Ascending aorta (tissue), 2 donors: ENCODE measurements at regions not wholly inside any gene's neighbourhood (a gene's known extent, or its start where the extent isn't known, plus 50 kb on each side); places are given as distances from the start of the nearest gene placed in this dataset.

Experiments used
- DNase-seq, 2 donors: peaks; one replicate each; pipeline ENCODE4 v3.0.0-alpha.2; 2019; ENCODE audit warnings: low spot score in 2 of 2
- H3K27ac ChIP-seq, 2 donors: fragments of 200-600 bp; sonication (generic); one replicate each; pipeline ENCODE4 v1.5.1; 2016 to 2017; ENCODE audit warnings: mild to moderate bottlenecking in 1 of 2
- H3K27me3 ChIP-seq: fragments of 200-600 bp; sonication (generic); one replicate; pipeline ENCODE4 v1.5.1; 2017
- H3K36me3 ChIP-seq, 2 donors: fragments of 200-600 bp; sonication (generic); one replicate each; pipeline ENCODE4 v1.5.1; 2016
- H3K4me1 ChIP-seq, 2 donors: fragments of 200-600 bp; sonication (generic); one replicate each; pipeline ENCODE4 v1.5.1; 2016 to 2017; ENCODE audit warnings: mild to moderate bottlenecking in 1 of 2
- H3K4me3 ChIP-seq, 2 donors: fragments of 200-600 bp; sonication (generic); one replicate each; pipeline ENCODE4 v1.5.1; 2016 to 2017; ENCODE audit warnings: mild to moderate bottlenecking in 1 of 2
- H3K9me3 ChIP-seq, 2 donors: fragments of 200-600 bp; sonication (generic); one replicate each; pipeline ENCODE4 v1.5.1; 2016
- intact Hi-C: fragments of 100-400 bp; cut with DNase I; formaldehyde crosslinking; loops from one replicate; pipeline ENCODE4 v1.15.1; 2023
- TF ChIP-seq, protein P1 (sequence below), 3 experiments: fragments of 200-600 bp in 2 of 3; fragments of 450-650 bp in 1 of 3; sonication (generic) in 2 of 3; IDR thresholded peaks; one replicate each; pipeline ENCODE4 v1.5.1; 2016 to 2019; ENCODE audit warnings: antibody characterized with exemption in 3 of 3, mild to moderate bottlenecking in 1 of 3, moderate library complexity in 1 of 3

DNA sequence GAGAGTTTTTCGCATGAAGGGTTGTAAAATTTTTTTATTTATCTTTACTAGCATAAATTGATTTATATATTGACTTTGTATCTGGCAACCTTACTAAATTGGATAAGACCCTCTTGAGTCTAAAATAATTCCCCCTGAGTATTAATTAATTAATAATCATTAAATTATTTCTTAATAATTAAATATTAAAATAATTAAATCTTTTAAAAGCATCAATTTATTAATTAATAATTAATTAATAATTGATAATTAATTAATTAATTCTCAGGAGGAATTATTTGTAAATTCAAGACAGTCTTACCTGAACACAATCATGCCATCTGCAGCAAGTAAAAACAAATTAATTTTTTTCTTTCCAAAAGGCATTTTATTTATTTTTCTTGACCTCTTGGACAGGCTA lies 370.4 kb upstream of the PTPRD start:
- no peaks in the 10 kb centered on the region for H3K27me3 ChIP-seq
- H3K9me3 ChIP-seq, result no peaks in the 10 kb centered on the region
- no peak for DNase-seq
- intact Hi-C loops, result no loop called here
- H3K4me1 ChIP-seq, result no peaks in the 10 kb centered on the region
- H3K36me3 ChIP-seq, result no peaks in the 10 kb centered on the region
- no peak overlapping the region for H3K4me3 ChIP-seq
- TF ChIP-seq, protein P1, sequence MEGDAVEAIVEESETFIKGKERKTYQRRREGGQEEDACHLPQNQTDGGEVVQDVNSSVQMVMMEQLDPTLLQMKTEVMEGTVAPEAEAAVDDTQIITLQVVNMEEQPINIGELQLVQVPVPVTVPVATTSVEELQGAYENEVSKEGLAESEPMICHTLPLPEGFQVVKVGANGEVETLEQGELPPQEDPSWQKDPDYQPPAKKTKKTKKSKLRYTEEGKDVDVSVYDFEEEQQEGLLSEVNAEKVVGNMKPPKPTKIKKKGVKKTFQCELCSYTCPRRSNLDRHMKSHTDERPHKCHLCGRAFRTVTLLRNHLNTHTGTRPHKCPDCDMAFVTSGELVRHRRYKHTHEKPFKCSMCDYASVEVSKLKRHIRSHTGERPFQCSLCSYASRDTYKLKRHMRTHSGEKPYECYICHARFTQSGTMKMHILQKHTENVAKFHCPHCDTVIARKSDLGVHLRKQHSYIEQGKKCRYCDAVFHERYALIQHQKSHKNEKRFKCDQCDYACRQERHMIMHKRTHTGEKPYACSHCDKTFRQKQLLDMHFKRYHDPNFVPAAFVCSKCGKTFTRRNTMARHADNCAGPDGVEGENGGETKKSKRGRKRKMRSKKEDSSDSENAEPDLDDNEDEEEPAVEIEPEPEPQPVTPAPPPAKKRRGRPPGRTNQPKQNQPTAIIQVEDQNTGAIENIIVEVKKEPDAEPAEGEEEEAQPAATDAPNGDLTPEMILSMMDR (IDR thresholded peaks at IDR 0.05), result no peak
- H3K27ac ChIP-seq, result no peak overlapping the region

DNA sequence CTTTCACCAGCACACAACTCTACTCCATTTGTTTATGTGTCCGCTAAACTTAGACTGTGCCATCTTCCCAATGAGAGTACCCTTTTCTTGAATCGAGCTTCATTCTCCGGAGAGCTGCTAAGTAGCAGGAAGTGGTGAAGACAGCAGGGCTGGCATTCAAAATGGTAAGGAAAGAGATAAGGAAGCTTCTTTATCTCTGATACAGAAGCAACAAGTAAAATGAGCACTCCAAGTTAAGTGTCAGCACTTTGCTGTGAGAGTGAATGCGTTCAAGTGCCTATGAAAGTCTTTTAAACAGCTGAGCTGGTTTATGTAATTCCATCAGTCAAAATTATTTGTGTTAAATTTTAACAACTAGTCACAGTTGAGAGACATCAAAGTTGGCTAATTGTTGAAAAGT lies 386.8 kb upstream of the PTPRD start:
- intact Hi-C loops, result no loop called here
- Histone ChIP-seq H3K27ac (no peak overlapping the region), H3K36me3 (no peaks in the 10 kb centered on the region), H3K27me3 (no peaks in the 10 kb centered on the region), H3K4me3 (no peak overlapping the region), H3K4me1 (no peaks in the 10 kb centered on the region), H3K9me3 (no peaks in the 10 kb centered on the region)
- DNase-seq, result no peak
- TF ChIP-seq, protein P1 (IDR thresholded peaks at IDR 0.05), result no peak

DNA sequence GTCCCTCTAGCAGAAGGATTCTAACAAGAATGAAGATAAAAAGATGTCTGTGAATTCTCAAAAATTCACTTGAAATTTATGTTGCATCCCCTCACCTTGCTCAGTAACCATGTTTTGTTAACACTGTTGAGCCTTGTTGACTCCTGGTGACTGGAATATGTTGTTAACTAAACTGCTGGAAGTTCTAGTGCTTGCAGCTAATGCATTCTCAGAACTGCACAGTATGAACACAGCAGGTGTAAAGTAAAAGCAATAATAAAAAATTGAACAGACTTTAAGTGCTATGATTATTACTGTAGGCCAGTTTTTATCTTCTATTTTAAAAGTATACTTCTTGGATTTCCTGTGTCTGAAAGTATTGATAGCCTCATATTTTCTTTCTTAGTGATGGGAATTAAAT lies 388.7 kb upstream of the PTPRD start:
- no peak for DNase-seq
- TF ChIP-seq, protein P1 (IDR thresholded peaks at IDR 0.05), result no peak
- intact Hi-C loops, result no loop called here

DNA sequence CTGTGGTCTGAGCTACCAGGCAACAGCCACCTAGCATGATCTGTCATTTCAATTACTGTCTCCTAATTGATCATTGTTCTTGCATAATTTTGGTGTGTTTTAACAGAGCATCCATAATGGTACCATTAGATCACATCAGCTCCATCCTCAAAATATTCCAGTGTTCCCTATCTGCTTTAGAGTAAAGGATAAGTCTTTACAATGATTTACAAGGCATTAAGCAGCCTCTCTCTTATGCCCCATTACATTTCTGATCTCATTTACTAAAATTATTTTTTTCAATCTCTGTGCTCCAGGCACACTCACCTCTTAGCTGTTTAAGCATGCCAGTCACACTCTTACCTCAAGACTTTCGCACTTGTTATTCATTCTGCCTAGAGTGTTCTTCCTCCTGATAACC lies 389.9 kb upstream of the PTPRD start:
- Histone ChIP-seq H3K36me3 (no peaks in the 10 kb centered on the region), H3K4me1 (no peaks in the 10 kb centered on the region), H3K27me3 (no peaks in the 10 kb centered on the region), H3K9me3 (no peaks in the 10 kb centered on the region), H3K27ac (no peak overlapping the region), H3K4me3 (no peak overlapping the region)
- intact Hi-C loops, result no loop called here
- TF ChIP-seq, protein P1 (IDR thresholded peaks at IDR 0.05), result no peak
- DNase-seq, result no peak

More for the DNA sequence above, 388.7 kb upstream of the PTPRD start:
- H3K27me3 ChIP-seq, result no peaks in the 10 kb centered on the region
- no peaks in the 10 kb centered on the region for H3K4me1 ChIP-seq
- no peaks in the 10 kb centered on the region for H3K36me3 ChIP-seq
- no peaks in the 10 kb centered on the region for H3K9me3 ChIP-seq
- no peak overlapping the region for H3K4me3 ChIP-seq
- H3K27ac ChIP-seq, result no peak overlapping the region

DNA sequence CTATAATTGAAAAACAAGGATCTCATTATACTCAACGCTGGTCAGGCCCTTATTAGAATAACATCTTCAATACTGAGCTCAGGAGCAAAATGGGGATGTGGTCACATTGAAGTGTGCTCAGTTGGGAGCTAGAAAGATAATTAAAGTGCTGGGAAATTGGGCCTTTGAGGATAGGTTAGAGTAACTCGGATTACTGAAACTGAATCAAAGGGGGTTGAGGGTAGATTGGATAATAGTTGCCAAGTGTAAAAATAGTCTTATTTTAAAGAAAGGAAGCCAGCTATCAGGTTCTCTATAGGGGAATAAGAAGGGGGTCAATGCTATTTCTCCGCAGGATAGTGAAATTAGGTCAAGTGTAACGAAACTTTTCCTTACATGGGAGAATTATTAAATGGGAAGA lies 391.0 kb upstream of the PTPRD start:
- Histone ChIP-seq H3K4me1 (no peaks in the 10 kb centered on the region), H3K4me3 (no peak overlapping the region), H3K27me3 (no peaks in the 10 kb centered on the region), H3K9me3 (no peaks in the 10 kb centered on the region), H3K36me3 (no peaks in the 10 kb centered on the region), H3K27ac (no peak overlapping the region)
- no peak for DNase-seq
- intact Hi-C loops, result no loop called here
- TF ChIP-seq, protein P1 (IDR thresholded peaks at IDR 0.05), result no peak

DNA sequence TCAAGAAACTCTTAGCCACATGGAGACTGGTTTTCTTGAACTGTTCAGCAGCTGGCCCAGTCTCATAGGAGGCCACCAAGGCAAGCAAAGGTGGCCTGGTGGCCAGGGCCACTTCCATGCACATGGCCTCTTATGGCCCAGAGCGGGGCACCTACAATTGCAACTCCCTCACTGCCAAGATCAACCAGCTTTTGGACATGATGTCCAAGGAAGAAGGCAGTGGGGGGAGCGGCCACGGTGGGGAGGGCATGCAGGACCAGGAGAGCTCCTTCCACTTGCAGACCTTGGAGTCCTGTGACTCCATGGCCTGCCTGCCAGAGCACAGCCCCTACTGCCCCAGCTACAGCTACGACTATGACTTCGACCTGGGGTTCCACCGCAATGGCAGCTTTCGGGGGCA lies 398.9 kb upstream of the PTPRD start:
- Histone ChIP-seq H3K27me3 (no peaks in the 10 kb centered on the region), H3K4me1 (no peaks in the 10 kb centered on the region), H3K36me3 (no peaks in the 10 kb centered on the region), H3K4me3 (no peak overlapping the region), H3K9me3 (no peaks in the 10 kb centered on the region), H3K27ac (no peak overlapping the region)
- DNase-seq, result no peak
- TF ChIP-seq, protein P1 (IDR thresholded peaks at IDR 0.05), result no peak
- intact Hi-C loops, result no loop called here
